IPS-NIHi11 (cell line): ENCODE measurements at regions not wholly inside any gene's neighbourhood (a gene's known extent, or its start where the extent isn't known, plus 50 kb on each side); places are given as distances from the start of the nearest gene placed in this dataset.
"Not testable (repeated sequence)": the region's sequence is repeated elsewhere in the genome, so short reads cannot be mapped to it uniquely, and the experiment has no call there.

Experiments used
- DNase-seq: peaks from one replicate; pipeline ENCODE4 v3.0.0; 2012; ENCODE audit warnings: mixed read lengths, low spot score

GRCh38 chr1:29590583-29591565 lies 354.6 kb downstream of the PTPRU start:
- DNase-seq, result no peak

GRCh38 chr1:29589716-29590115 lies 353.4 kb downstream of the PTPRU start:
- not testable (repeated sequence) for DNase-seq

DNA sequence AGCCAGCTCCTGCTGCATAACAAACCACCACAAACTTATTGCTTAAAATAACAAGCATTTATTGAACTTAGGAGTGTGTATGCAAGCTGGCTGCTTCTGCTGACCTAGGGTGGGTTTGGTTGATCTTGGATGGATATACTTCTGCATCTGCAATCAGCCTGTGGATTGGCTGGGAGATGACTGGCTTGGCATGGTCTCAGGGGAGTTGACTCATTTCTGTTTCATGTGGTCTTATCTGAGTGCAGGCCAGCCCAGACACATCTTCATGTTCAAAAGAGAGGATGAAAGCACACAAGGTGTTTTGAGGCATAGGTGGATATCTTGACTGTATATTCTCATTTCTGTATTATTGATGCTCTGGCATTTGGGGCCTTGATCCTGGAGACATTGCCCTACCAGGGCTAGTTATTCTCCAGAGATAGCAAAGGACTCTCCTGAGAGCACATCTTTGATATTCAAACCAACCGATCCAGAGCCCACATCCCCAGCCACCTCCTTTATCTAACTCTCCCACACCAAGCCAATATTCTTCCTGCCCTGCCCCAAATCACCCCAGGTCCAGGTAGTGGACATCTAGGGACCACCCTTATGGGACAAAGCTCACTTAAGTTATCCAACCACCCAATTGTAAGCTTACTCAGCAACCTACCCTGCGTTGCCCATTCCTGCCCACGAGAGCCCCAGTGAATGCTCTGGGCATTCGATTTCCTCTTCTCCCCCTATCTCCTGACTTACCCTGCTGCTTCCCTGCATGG lies 350.8 kb downstream of the PTPRU start:
- DNase-seq, result no peak

GRCh38 chr1:29586215-29586614 lies 349.9 kb downstream of the PTPRU start:
- DNase-seq, result no peak

GRCh38 chr1:29585656-29586055 lies 349.3 kb downstream of the PTPRU start:
- no peak for DNase-seq

DNA sequence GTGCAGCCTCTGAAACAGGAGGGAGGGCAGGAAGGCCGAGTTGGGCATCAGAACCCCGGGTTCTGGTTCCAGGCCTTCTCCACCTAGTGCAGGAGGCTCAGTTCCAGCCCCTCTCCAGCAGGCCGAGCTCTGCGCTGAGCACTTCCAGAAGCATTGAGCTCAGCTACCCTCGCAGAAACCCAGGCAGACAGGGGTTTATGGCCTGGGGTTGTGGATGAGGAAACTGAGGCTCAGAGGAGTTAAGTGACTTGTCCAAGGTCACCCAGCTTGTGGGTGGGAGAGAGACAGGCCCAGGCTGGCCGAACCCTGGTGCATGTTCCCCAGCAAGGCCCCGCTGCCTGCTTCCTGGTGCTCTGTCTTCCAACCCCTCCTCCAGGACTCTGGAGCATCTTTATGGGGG lies 348.9 kb downstream of the PTPRU start:
- DNase-seq, result no peak

DNA sequence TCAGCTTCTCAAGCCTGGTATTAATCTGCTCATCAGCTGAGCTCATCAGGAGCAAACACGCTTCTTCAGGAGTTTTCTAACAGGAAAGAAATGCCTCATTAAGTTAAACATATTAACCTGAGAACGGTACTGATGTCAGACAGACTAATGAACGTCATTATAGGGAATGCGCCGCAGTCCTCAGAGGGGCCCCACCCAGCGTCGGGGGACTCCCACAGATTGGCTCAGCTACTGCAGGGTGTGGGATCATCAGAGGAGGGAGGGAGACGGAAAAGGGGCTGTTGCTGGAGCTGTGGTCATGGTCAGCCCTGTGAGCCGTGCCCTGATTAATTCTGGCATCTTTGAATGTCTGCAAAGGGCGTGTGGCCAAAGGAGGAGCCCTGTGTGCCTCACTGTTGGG lies 348.5 kb downstream of the PTPRU start:
- DNase-seq, result no peak

GRCh38 chr1:29584362-29584761 lies 348.0 kb downstream of the PTPRU start:
- no peak for DNase-seq

DNA sequence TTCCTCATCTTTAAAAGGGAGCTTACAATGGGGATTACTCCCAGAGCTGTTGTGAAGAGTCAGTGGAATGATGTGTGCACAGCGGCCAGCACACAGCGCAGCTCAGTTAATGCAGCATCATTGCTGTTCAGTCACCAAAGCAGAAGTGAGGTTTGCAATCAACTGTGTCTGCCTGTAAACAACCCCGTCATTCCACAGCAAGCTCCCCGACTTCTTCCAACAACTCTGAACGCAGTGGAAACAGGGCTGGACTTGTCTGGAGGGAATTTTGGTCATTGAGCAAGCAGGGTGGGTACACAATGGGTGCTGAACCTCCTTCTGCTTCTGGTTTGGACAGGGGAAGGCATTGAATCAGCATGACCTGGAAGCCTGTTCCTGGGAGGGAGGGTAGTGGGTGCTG lies 347.4 kb downstream of the PTPRU start:
- no peak for DNase-seq

- no peak for DNase-seq
Observed at GRCh38 chr1:29581256-29581655, 344.9 kb downstream of the PTPRU start.

DNA sequence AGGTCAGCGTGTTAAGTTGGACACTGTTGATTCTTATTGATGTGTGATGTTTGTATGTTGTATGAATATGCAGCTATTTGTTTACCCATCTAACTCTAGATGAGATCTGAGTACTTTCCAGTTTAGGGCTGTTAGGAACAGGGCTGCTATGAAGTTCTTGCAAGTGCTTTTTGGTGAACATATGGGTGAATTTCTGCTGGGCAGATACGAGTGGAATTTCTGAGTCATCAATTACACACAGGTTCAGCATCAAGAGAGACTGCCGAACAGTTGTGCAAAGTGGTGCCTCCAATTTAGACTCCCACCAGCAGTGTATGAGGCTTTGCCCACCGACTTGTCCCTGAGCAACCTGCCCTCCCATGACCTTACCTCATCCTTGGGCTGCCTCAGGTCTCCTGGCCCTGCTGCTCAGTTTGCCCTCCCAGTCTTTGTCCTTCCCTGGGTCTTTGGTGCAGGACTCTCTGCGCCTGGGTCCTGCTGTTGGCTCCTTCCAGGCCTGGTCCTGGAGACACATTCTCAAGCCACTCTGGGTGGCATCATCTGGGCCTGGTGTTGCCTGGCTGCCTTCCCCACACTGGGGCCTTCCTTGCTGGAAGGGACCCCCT lies 343.6 kb downstream of the PTPRU start:
- DNase-seq, result no peak

DNA sequence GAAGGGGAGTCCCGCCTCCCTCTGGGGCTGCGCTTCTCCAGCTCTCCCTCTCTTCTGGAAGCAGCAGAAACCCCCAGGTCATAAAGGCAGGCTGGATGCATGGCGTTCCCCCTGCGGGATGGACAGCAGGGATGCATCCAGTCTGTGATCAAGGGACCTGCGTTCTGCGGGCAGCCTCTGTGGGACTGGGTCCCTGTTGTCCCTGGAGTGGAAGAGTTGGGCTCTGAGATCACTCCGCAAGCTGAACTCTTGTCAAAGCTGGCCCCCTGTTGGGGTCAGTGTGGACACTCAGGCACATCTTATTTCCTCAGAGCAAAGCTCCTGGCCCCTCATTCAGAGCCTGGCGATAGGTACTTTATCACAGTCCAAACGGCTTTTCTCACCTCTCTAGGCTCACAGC lies 341.2 kb downstream of the PTPRU start:
- peak; percentile 26 for DNase-seq

GRCh38 chr1:29576510-29576909 lies 340.2 kb downstream of the PTPRU start:
- no peak for DNase-seq

GRCh38 chr1:29575826-29576225 lies 339.5 kb downstream of the PTPRU start:
- DNase-seq, result no peak

- no peak for DNase-seq
Observed at GRCh38 chr1:29575277-29575676, 339.0 kb downstream of the PTPRU start.

DNA sequence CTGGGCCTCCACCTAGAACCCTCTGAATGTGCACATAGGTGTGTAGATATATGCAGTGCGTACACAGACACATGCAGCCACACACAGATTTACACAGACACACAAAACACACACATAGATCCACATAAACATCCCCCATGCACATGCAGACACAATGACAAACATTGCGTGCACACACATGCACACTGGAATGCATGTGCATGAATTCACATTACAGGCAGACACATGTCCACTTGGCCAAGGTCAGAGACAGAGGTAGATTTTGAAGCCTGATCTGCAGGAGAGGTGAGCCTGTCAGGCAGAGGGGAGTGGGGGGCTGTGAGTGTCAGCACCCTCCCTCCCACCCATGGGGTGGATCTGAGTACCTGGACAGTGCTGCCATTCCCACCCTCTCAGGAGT lies 338.5 kb downstream of the PTPRU start:
- no peak for DNase-seq

DNA sequence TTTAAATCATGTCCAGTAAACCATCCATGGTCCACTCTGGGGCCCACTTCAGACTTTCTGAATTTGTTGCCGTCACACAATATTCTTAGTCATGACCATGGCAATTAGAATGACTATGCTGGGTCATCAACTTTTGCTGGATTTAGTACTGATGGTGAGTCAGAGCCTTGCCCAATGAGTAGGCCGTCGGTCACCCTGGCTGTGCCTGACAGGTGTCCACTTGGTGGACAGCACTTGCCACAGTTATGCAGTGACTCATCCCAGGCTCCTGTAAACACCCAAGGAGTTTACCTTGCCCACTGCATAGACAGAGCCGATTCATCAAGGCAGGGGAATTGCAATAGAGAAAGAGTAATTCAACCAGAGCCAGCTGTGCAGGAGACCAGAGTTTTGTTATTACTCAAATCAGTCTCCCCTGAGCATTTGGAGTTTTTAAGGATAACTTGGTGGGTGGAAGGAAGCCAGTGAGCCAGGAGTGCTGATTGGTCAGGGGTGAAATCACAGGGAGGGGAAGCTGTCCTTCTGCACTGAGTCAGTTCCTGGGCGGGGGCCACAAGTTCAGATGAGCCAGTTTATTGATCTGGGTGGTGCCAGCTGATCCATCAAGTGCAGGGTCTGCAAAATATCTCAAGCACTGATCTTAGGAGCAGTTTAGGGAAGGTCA lies 333.8 kb downstream of the PTPRU start:
- no peak for DNase-seq

GRCh38 chr1:29567257-29567656 lies 330.9 kb downstream of the PTPRU start:
- DNase-seq, result no peak

DNA sequence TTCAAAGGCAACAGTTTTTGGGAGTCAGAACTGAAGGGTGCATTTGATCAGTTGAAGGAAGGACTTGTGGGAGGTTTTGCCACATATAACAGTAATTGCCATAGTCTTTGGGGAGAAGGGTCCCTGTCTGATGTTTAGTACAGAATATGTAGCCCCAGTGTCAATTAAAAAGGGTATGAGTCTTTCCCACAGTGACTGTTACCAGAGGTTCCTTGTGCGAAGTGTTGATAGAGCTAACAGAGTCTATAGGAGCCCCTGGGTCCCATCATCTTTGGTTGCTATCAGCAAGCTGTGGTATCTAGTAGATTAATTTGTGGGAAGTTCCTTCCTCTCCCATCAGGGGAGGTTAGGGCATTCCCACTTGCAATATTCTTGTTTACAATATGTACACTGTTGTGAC lies 329.2 kb downstream of the PTPRU start:
- DNase-seq, result no peak

- DNase-seq, result no peak
Observed at GRCh38 chr1:29563571-29563970, 327.2 kb downstream of the PTPRU start.

DNA sequence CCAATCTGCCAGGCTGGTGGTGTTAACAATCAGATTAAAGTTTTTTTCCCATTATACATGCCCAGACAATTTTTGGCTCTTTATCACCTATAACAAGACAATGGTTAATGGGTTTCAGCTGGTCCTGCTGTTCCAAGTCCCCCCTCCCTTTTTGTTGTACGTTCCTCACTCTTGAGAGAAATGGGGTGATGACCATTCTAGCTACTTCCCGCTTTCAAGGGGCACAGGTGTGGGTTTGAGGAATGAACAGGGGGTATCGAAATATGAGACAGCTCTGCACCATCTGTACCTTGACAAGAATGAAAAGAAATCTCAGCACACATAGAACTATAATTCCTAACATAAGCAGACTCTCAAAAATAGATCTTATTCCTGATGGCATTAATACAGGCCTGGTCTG lies 326.8 kb downstream of the PTPRU start:
- DNase-seq, result no peak

GRCh38 chr1:29559056-29559455 lies 322.7 kb downstream of the PTPRU start:
- DNase-seq, result no peak
